AG10803 (cell line): ENCODE measurements at regions not wholly inside any gene's neighbourhood (a gene's known extent, or its start where the extent isn't known, plus 50 kb on each side); places are given as distances from the start of the nearest gene placed in this dataset.
A peak's percentile ranks its signal among the peaks of the same experiment; 100 is the strongest.

Experiments
- DNase-seq: peaks from one replicate; pipeline ENCODE4 v3.0.0; 2010; ENCODE audit warnings: low read depth
- H3K4me3 ChIP-seq: 2 replicates; pipeline ENCODE4 v1.5.1; 2011; ENCODE audit warnings: mild to moderate bottlenecking, low read length, control low read depth
- TF ChIP-seq, protein P1 (sequence below): conservative IDR thresholded peaks from 2 replicates; pipeline ENCODE4 v1.5.1; 2011; ENCODE audit warnings: mild to moderate bottlenecking, low read length, control low read depth, inconsistent platforms

DNA sequence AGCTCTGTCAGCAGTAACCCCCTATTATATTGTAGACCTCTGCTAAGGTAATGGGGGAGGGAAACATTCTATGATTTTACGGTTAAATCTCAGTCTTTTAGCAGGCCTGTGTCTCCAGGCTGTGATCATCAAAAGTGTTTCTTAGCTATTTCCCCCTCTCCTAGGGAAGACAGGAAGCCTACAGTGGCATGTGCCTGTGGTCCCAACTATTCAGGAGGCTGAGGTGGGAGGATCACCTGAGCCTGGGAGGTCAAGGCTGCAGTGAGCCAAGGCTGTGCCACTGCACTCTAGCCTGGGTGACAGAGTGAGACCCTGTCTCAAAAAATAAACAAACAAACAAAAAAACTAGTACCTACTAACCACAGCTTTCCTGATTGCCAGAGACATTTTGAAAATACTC, 67.9 kb downstream of the DNAAF9 start:
- TF ChIP-seq, protein P1, sequence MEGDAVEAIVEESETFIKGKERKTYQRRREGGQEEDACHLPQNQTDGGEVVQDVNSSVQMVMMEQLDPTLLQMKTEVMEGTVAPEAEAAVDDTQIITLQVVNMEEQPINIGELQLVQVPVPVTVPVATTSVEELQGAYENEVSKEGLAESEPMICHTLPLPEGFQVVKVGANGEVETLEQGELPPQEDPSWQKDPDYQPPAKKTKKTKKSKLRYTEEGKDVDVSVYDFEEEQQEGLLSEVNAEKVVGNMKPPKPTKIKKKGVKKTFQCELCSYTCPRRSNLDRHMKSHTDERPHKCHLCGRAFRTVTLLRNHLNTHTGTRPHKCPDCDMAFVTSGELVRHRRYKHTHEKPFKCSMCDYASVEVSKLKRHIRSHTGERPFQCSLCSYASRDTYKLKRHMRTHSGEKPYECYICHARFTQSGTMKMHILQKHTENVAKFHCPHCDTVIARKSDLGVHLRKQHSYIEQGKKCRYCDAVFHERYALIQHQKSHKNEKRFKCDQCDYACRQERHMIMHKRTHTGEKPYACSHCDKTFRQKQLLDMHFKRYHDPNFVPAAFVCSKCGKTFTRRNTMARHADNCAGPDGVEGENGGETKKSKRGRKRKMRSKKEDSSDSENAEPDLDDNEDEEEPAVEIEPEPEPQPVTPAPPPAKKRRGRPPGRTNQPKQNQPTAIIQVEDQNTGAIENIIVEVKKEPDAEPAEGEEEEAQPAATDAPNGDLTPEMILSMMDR = no peak
- no peak overlapping the region for H3K4me3 ChIP-seq

DNA sequence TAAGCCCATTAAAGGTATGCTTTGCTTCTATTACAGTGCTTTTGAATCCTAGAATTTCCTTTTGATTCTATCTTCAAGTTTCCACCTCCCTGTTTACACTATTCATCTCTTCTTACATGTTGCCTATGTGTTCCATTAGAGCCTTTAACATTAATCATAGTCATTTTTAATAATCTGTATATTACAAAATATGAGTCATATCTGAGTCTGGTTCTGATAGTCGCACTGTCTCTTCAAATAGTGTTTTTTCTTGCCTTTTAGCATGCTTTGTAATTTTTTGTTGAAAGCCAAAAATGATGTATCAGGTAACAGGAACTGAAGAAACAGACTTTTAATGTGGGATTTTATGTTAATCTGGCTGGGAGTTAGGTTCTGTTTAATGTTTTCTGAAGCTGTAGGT, 68.4 kb downstream of the DNAAF9 start:
- no peak for DNase-seq
- TF ChIP-seq, protein P1 = no peak
- no peak overlapping the region for H3K4me3 ChIP-seq

More for the DNA sequence above, 67.9 kb downstream of the DNAAF9 start:
- DNase-seq = no peak

DNA sequence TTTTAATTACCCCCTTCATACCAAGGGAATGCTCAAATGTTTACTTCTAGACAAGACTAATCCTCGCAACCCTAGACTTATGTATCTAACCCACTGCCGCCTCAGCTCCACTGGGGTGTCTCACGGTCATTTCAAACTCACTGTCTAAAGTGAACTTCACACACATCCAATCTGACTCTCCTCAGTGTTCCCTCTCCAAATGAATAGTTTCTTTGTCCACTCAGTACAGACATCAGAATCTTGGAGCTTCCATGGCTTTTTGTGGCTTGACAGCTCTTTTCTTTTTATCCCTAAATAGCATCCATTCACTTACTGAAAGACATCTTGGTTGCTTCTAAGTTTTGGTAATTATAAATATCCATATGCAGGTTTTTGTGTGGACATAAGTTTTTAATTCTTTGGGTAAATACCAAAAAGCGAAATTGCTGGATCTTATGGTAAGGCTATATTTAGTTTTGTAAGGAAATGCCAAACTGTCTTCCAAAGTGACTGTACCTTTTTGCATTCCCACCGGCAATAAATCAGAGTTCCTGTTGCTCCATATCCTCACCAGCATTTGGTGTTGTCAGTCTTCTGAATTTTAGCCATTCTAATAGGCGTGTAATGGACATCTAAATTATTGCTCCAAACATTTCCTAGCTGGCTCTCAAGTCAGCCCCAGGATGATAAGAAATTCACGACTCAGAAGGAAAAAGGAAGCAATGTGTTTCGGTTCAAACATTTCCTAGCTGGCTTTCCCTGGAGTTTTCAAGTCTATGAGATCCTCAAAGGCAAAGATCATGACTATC, 73.1 kb downstream of the DNAAF9 start:
- DNase-seq = peak; percentile 5
- TF ChIP-seq, protein P1 = no peak
- no peak overlapping the region for H3K4me3 ChIP-seq

DNA sequence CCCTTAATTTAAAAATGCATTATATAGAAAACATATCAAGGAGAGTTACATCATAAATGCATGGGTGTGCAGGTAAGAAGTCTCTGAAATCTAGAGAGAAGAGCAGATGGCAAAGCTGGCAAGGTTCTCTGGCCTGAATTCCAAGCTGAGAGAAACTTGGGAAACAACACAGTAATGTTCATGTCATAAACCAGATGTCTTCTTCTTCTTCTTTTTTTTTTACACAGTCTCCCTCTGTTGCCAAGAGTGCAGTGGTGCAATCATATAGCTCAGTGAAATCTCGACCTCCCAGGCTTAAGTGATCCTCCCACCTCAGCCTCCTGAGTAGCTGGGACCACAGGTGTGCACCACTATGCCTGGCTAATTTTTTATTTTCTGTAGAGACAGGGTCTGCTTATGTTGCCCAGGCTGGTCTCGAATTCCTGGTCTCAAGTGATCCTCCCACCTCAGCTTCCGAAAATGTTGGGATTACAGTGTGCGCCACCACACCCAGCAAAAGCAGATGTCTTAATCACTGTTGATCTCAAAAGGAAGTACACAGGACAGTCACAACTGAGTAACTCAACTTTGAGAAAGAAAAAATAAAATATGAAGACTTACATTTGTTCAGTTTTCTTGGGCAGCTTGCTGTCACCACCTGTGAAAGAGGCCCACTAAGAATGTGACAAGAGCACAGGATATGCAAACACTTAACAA, 77.3 kb downstream of the DNAAF9 start:
- no peak overlapping the region for H3K4me3 ChIP-seq
- TF ChIP-seq, protein P1 = peak; percentile 36; the same call in 1 of the 2 replicates
- peak; percentile 88 for DNase-seq

DNA sequence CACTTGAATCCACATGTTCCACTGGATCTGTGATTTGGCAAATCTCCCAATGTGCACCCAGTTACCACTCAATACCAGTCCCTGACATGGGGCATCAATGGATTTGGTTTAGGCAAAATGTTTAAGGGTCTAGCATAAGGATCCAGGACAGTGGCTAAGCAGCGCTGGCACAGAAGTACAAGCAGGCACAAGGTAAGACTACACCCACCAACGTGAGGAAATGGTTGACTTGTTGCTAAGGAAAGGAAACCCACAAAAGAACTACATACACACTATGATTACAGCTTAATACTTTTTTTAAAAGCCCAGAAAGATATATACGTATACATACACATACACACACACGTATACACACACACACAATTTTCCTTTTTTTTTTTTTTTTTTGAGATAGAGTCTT, 79.0 kb downstream of the DNAAF9 start:
- no peak overlapping the region for H3K4me3 ChIP-seq

DNA sequence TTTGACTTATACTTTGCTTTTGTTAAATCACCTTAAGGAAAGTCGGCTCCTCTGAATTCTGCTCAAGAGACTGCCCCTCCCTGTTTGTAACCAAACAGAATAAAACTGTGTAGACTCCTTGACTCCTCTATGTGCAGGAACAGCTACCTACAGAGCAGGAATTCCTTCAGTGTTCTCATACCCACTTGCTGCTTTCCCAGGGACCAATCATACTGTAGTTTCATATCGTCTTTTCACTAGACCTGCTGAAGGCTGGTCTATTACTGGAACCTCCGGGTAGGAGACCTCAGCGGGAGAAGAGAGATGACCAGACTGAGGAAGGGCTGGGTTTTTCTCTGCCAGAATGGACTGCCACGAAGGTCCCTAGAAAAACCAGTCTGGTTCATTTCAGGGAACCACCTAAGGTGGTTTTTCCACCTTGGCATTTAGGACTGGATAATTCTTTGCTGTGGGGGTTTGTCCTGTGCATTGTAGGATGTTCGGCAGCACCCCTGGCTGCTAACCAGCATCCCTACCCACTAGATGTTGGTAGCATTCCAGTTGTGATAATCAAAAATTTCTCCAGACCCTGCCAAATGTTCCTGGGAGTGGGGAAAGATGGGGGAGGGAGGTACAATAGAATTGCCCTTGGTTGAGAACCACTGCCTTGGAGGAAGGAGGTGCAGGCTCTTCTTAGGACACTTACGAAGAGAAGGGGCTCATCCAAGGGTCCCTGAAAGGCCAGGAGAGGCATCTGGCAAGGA, 80.5 kb downstream of the DNAAF9 start:
- H3K4me3 ChIP-seq = no peak overlapping the region
- TF ChIP-seq, protein P1 = no peak
- DNase-seq = no peak

More for the DNA sequence above, 79.0 kb downstream of the DNAAF9 start:
- DNase-seq = no peak
- TF ChIP-seq, protein P1 = no peak
